H1 (cell line): ENCODE measurements at regions not wholly inside any gene's neighbourhood (a gene's known extent, or its start where the extent isn't known, plus 50 kb on each side); places are given as distances from the start of the nearest gene placed in this dataset.

Experiments used
- CTCF ChIA-PET: fragments of 300-600 bp; sonication (Branson Sonifier 250); formaldehyde crosslinking; loops from one replicate; lab custom pipeline; 2021; ENCODE audit not compliant: partially characterized antibody; lab: Charles Lee
- POLR2A ChIA-PET: fragments of 300-600 bp; sonication (Branson Sonifier 250); formaldehyde crosslinking; loops from one replicate; lab custom pipeline; 2021; ENCODE audit warnings: inconsistent platforms; ENCODE audit not compliant: partially characterized antibody; lab: Charles Lee
- DNase-seq, 2 experiments: peaks; one replicate each; pipeline versions ENCODE4 v3.0.0 to v3.0.0-alpha.2; 2010 to 2022; ENCODE audit warnings: low spot score in 2 of 2, low read depth in 1 of 2, mixed read lengths in 1 of 2
- FAIRE-seq: peaks from 2 replicates; lab custom pipeline; 2011; peaks lifted over from hg19 to GRCh38; lab: Jason Lieb, UNC
- H2AFZ ChIP-seq: 2 replicates; pipeline ENCODE4 v1.8.1; 2012; ENCODE audit warnings: low read length, inconsistent platforms
- H2AK5ac ChIP-seq: 2 replicates; pipeline ENCODE4 v1.6.1; 2013; ENCODE audit warnings: low read depth, low read length
- H2BK120ac ChIP-seq: replicated peaks from 2 replicates; pipeline ENCODE3; 2013; ENCODE audit warnings: low read depth, low read length, inconsistent platforms
- H2BK12ac ChIP-seq: 2 replicates; pipeline ENCODE4 v1.6.1; 2013; ENCODE audit warnings: low read depth, low read length
- H2BK15ac ChIP-seq: 2 replicates; pipeline ENCODE4 v1.6.1; 2013; ENCODE audit warnings: low read length
- H2BK20ac ChIP-seq: 2 replicates; pipeline ENCODE4 v1.6.1; 2013; ENCODE audit warnings: low read length
- H2BK5ac ChIP-seq: 2 replicates; pipeline ENCODE4 v1.6.1; 2013; ENCODE audit warnings: low read depth, low read length
- H3K14ac ChIP-seq: 2 replicates; pipeline ENCODE4 v1.6.1; 2013; ENCODE audit warnings: inconsistent platforms; ENCODE audit not compliant: insufficient read length
- H3K18ac ChIP-seq: 2 replicates; pipeline ENCODE4 v1.6.1; 2013; ENCODE audit warnings: low read length; ENCODE audit errors: extremely low read depth
- H3K23ac ChIP-seq: 2 replicates; pipeline ENCODE4 v1.6.1; 2013; ENCODE audit warnings: inconsistent platforms; ENCODE audit not compliant: insufficient read length
- H3K23me2 ChIP-seq: 2 replicates; pipeline ENCODE4 v1.6.1; 2013; ENCODE audit warnings: low read depth, low read length
- H3K27ac ChIP-seq: 2 replicates; pipeline ENCODE4 v1.6.1; 2011; ENCODE audit warnings: low read depth, low read length, inconsistent platforms
- H3K27me3 ChIP-seq, 4 experiments: replicated peaks in 1 of 4; 1 replicate in 1 of 4; 2 replicates in 3 of 4; pipeline versions ENCODE4 v1.6.1 to v1.8.1; 2011 to 2013; ENCODE audit warnings: low read length in 3 of 4, mild to moderate bottlenecking in 3 of 4, inconsistent platforms in 2 of 4, mixed read lengths in 2 of 4, moderate library complexity in 1 of 4; ENCODE audit not compliant: control insufficient read depth in 3 of 4, insufficient read depth in 3 of 4; ENCODE audit errors: extremely low read depth in 1 of 4
- H3K36me3 ChIP-seq, 4 experiments: 2 replicates each; pipeline versions ENCODE4 v1.6.1 to v1.8.1; 2011 to 2013; ENCODE audit warnings: mild to moderate bottlenecking in 4 of 4, low read length in 3 of 4, moderate library complexity in 2 of 4, control low read depth in 1 of 4, inconsistent platforms in 1 of 4; ENCODE audit not compliant: insufficient read depth in 4 of 4, control insufficient read depth in 2 of 4
- H3K4ac ChIP-seq: replicated peaks from 2 replicates; pipeline ENCODE3; 2013; ENCODE audit warnings: low read length, low read depth, mixed read lengths, inconsistent platforms; ENCODE audit not compliant: insufficient read length
- H3K4me1 ChIP-seq, 4 experiments: replicated peaks in 1 of 4; 1 replicate in 1 of 4; 2 replicates in 3 of 4; pipeline versions ENCODE4 v1.6.1 to v1.8.1; 2011 to 2013; ENCODE audit warnings: low read length in 3 of 4, inconsistent platforms in 2 of 4, mixed read lengths in 1 of 4; ENCODE audit not compliant: insufficient read depth in 4 of 4, control insufficient read depth in 3 of 4
- H3K4me2 ChIP-seq, 2 experiments: 2 replicates each; pipeline versions ENCODE4 v1.6.1 to v1.8.1; 2011 to 2013; ENCODE audit warnings: low read depth in 2 of 2, low read length in 2 of 2, control low read depth in 1 of 2, inconsistent platforms in 1 of 2, mild to moderate bottlenecking in 1 of 2; ENCODE audit not compliant: insufficient read depth in 1 of 2
- H3K4me3 ChIP-seq, 4 experiments: fragments of 200-600, 300-600 bp in 1 of 4; sonication (generic), shearing (Covaris generic), sonication (Bioruptor Twin) in 1 of 4; 2 replicates each; pipeline versions ENCODE4 v1.5.1 to v1.8.1; 2011 to 2016; ENCODE audit warnings: low read length in 4 of 4, low read depth in 3 of 4, control low read depth in 2 of 4, inconsistent platforms in 2 of 4, mild to moderate bottlenecking in 2 of 4, mixed read lengths in 1 of 4, moderate library complexity in 1 of 4; ENCODE audit not compliant: insufficient read depth in 2 of 4; ENCODE audit errors: extremely low read depth in 1 of 4
- H3K56ac ChIP-seq: replicated peaks from 2 replicates; pipeline ENCODE3; 2013; ENCODE audit warnings: low read depth, mild to moderate bottlenecking, mixed read lengths, low read length, inconsistent platforms; ENCODE audit not compliant: insufficient read length
- H3K79me1 ChIP-seq: 2 replicates; pipeline ENCODE4 v1.6.1; 2013; ENCODE audit warnings: low read depth, low read length, control low read depth
- H3K79me2 ChIP-seq, 2 experiments: 2 replicates each; pipeline versions ENCODE4 v1.6.1 to v1.8.1; 2012 to 2013; ENCODE audit warnings: low read length in 2 of 2, mild to moderate bottlenecking in 2 of 2, inconsistent platforms in 1 of 2; ENCODE audit not compliant: insufficient read depth in 2 of 2, control insufficient read depth in 1 of 2
- H3K9ac ChIP-seq, 4 experiments: replicated peaks in 1 of 4; 1 replicate in 1 of 4; 2 replicates in 3 of 4; pipeline versions ENCODE4 v1.6.1 to v1.8.1; 2011 to 2013; ENCODE audit warnings: low read depth in 3 of 4, low read length in 3 of 4, control low read depth in 2 of 4, mild to moderate bottlenecking in 2 of 4, moderate library complexity in 2 of 4, inconsistent platforms in 1 of 4; ENCODE audit errors: extremely low read depth in 1 of 4
- H3K9me3 ChIP-seq, 2 experiments: 2 replicates each; pipeline versions ENCODE4 v1.6.1 to v1.8.1; 2012 to 2013; ENCODE audit warnings: mild to moderate bottlenecking in 2 of 2, moderate library complexity in 2 of 2, control low read depth in 1 of 2, inconsistent platforms in 1 of 2, low read depth in 1 of 2, low read length in 1 of 2, mixed read lengths in 1 of 2; ENCODE audit not compliant: insufficient read depth in 2 of 2
- H4K20me1 ChIP-seq, 2 experiments: replicated peaks in 1 of 2; 2 replicates each; pipeline versions ENCODE3 to v1.8.1; 2011 to 2013; ENCODE audit warnings: inconsistent platforms in 2 of 2, low read length in 2 of 2, mild to moderate bottlenecking in 1 of 2; ENCODE audit not compliant: insufficient read depth in 2 of 2, control insufficient read depth in 1 of 2
- H4K5ac ChIP-seq: 2 replicates; pipeline ENCODE4 v1.6.1; 2013; ENCODE audit warnings: low read length, low read depth, mixed read lengths, inconsistent platforms; ENCODE audit not compliant: insufficient read length
- H4K8ac ChIP-seq: 2 replicates; pipeline ENCODE4 v1.8.0; 2013; ENCODE audit warnings: mild to moderate bottlenecking, moderate library complexity, low read length, inconsistent platforms; ENCODE audit not compliant: insufficient read depth; ENCODE audit errors: extremely low read depth
- H4K91ac ChIP-seq: replicated peaks from 2 replicates; pipeline ENCODE3; 2013; ENCODE audit warnings: low read length, mixed read lengths, inconsistent platforms; ENCODE audit not compliant: insufficient read length
- CBX5 ChIP-seq: fragments of 300-800, 300-1000 bp; sonication (generic); IDR thresholded peaks from 2 replicates; pipeline ENCODE4 v1.7.1; 2016; ENCODE audit warnings: antibody characterized with exemption, low read length, low read depth
- KDM5A ChIP-seq: fragments of 200-600 bp; IDR thresholded peaks from 2 replicates; pipeline ENCODE4 v1.7.1; 2012; ENCODE audit warnings: mild to moderate bottlenecking, low read length, inconsistent platforms, mixed read lengths
- MAFK ChIP-seq: IDR thresholded peaks from 2 replicates; pipeline ENCODE4 v1.6.1; 2012; ENCODE audit warnings: low read depth, mild to moderate bottlenecking, improper control_type of control experiment, low read length
- RAD21 ChIP-seq, 2 experiments: IDR thresholded peaks in 1 of 2; conservative IDR thresholded peaks in 1 of 2; 2 replicates each; pipeline ENCODE4 v1.6.1; 2011; ENCODE audit warnings: low read depth in 2 of 2, low read length in 2 of 2, improper control_type of control experiment in 1 of 2, inconsistent platforms in 1 of 2, mild to moderate bottlenecking in 1 of 2, moderate library complexity in 1 of 2
- TAF1 ChIP-seq: IDR thresholded peaks from 2 replicates; pipeline ENCODE4 v1.6.1; 2011; ENCODE audit warnings: mild to moderate bottlenecking, low read depth, low read length
- ZNF274 ChIP-seq: IDR thresholded peaks from 2 replicates; pipeline ENCODE4 v1.7.0; 2012; ENCODE audit warnings: low read length, borderline replicate concordance; ENCODE audit errors: extremely low read depth
- WGBS, 2 experiments: shearing (Covaris generic) in 1 of 2; methylation state at CpG; one replicate each; pipeline versions ENCODE4 v1.1.6 to v1.1.7; 2013 to 2015; ENCODE audit warnings: low lambda C conversion rate in 2 of 2, mixed read lengths in 2 of 2, inconsistent platforms in 1 of 2, low coverage in 1 of 2, missing lambda C conversion rate in 1 of 2; ENCODE audit not compliant: insufficient replicate concordance in 2 of 2, insufficient coverage in 1 of 2, insufficient read length in 1 of 2; ENCODE audit errors: extremely low coverage in 1 of 2, missing lambda C conversion rate in 1 of 2; 5-methylcytosine and 5-hydroxymethylcytosine counted together
- TF ChIP-seq, protein P1 (sequence below), 3 experiments: IDR thresholded peaks; 1 replicate in 2 of 3; 2 replicates in 1 of 3; pipeline versions ENCODE4 v1.5.1 to v1.6.1; 2011; ENCODE audit warnings: low read length in 3 of 3, mild to moderate bottlenecking in 3 of 3, inconsistent platforms in 2 of 3, low read depth in 1 of 3, moderate library complexity in 1 of 3; ENCODE audit not compliant: insufficient read depth in 1 of 3; ENCODE audit errors: control extremely low read depth in 1 of 3

- no peak overlapping the region for H2BK5ac ChIP-seq
- H3K27me3 ChIP-seq, result no peaks in the 10 kb centered on the region
- H4K8ac ChIP-seq, result no peak overlapping the region
- no peaks in the 10 kb centered on the region for H3K23me2 ChIP-seq
- H2BK120ac ChIP-seq, result no peak overlapping the region
- no peak overlapping the region for H3K27ac ChIP-seq
- CTCF ChIA-PET, result interaction anchor here (1.5 kb wide), 1 partner anchor 65 kb away, joined by 3 read pairs; no protein-coding TSS in a partner anchor
- no peak overlapping the region for H3K4me2 ChIP-seq
- no peak overlapping the region for H3K23ac ChIP-seq
- H3K9me3 ChIP-seq, result no peaks in the 10 kb centered on the region
- H4K5ac ChIP-seq, result no peak overlapping the region
- H2BK15ac ChIP-seq, result no peak overlapping the region
- H3K79me2 ChIP-seq, result no peaks in the 10 kb centered on the region
- TF ChIP-seq KDM5A, result no peak
- TF ChIP-seq, protein P1, sequence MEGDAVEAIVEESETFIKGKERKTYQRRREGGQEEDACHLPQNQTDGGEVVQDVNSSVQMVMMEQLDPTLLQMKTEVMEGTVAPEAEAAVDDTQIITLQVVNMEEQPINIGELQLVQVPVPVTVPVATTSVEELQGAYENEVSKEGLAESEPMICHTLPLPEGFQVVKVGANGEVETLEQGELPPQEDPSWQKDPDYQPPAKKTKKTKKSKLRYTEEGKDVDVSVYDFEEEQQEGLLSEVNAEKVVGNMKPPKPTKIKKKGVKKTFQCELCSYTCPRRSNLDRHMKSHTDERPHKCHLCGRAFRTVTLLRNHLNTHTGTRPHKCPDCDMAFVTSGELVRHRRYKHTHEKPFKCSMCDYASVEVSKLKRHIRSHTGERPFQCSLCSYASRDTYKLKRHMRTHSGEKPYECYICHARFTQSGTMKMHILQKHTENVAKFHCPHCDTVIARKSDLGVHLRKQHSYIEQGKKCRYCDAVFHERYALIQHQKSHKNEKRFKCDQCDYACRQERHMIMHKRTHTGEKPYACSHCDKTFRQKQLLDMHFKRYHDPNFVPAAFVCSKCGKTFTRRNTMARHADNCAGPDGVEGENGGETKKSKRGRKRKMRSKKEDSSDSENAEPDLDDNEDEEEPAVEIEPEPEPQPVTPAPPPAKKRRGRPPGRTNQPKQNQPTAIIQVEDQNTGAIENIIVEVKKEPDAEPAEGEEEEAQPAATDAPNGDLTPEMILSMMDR (IDR thresholded peaks at IDR 0.05; ENCODE audit: control extremely low read depth in 1 of 3, insufficient read depth in 1 of 3, low read depth in 1 of 3, low read length in 3 of 3), result no peak
- TF ChIP-seq RAD21 (IDR thresholded peaks at IDR 0.05 in 1 of 2, conservative IDR thresholded peaks at IDR 0.05 in 1 of 2; ENCODE audit: low read depth in 2 of 2, low read length in 2 of 2), result no peak
- TF ChIP-seq TAF1, result no peak
- no peak for TF ChIP-seq ZNF274
- no peak for TF ChIP-seq MAFK
- TF ChIP-seq CBX5, result no peak
- POLR2A ChIA-PET, result no interaction called here
- DNase-seq, result no peak
- no peak overlapping the region for H2BK20ac ChIP-seq
- no peaks in the 10 kb centered on the region for H3K36me3 ChIP-seq
- no peak for FAIRE-seq
- no peaks in the 10 kb centered on the region for H3K4me1 ChIP-seq
- H3K14ac ChIP-seq, result no peak overlapping the region
- H3K79me1 ChIP-seq, result no peaks in the 10 kb centered on the region
- H3K56ac ChIP-seq, result no peak overlapping the region
- no peak overlapping the region for H3K4ac ChIP-seq
- no peaks in the 10 kb centered on the region for H4K20me1 ChIP-seq
- no peak overlapping the region for H2AK5ac ChIP-seq
- H3K9ac ChIP-seq, result no peak overlapping the region
- 96% methylated on average over 1 of the region's 1 CpG; no CpG with 5 or more reads in 1 of the 2 experiments for WGBS, 2 experiments
- H2BK12ac ChIP-seq, result no peak overlapping the region
- no peak overlapping the region for H4K91ac ChIP-seq
- H3K18ac ChIP-seq, result no peak overlapping the region
- H2AFZ ChIP-seq, result no peak overlapping the region
- no peak overlapping the region for H3K4me3 ChIP-seq
Measured at GRCh38 chr3:101066711-101067129, 73.5 kb upstream of the ABI3BP start.
